NCI-H2196 treated with DMSO at 0.1 percent for 48 hours (cell line): ENCODE measurements at regions not wholly inside any gene's neighbourhood (a gene's known extent, or its start where the extent isn't known, plus 50 kb on each side); places are given as distances from the start of the nearest gene placed in this dataset.
"Not testable (repeated sequence)": the region's sequence is repeated elsewhere in the genome, so short reads cannot be mapped to it uniquely, and the experiment has no call there.

Source experiments
- DNase-seq: peaks from one replicate; lab custom pipeline; 2025; ENCODE audit not compliant: unreplicated experiment; lab: John Stamatoyannopoulos, UW

DNA sequence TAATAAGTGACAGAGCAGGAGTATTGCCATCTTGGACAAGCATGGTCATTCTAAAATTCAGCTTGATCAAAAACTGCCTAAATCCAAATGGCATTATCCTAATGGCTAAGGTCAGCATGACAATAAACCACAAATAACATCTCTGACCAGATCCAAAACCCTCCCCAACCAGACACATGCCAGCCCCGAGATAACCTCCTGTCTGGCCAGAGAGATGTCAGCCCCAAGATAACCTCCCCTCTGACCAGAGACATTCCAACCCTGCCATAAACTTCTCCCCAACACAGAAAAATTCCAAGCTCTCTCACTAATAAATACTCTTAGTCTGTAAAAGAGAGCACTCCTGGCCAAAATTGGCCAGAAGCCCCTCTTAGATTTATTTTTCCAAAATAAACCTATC is 470.5 kb upstream of the UBE2E2 start:
- no peak for DNase-seq

DNA sequence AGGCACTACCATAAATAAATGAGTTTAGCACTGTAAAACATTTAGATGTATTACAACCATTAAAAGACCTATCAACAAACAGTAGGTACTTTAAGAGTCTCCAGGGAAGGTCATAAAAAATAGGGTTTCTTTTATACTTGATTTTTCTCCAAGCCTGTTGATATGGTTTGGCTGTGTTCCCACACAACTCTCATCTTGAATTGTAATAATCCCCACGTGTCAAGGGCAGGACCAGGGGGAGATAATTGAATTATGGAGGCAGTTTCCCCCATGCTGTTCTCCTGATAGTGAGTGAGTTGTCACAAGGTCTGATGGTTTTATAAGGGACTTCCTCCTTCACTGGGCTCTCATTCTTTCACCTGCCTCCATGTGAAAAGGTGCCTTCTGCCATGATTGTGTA is 468.9 kb upstream of the UBE2E2 start:
- no peak for DNase-seq

DNA sequence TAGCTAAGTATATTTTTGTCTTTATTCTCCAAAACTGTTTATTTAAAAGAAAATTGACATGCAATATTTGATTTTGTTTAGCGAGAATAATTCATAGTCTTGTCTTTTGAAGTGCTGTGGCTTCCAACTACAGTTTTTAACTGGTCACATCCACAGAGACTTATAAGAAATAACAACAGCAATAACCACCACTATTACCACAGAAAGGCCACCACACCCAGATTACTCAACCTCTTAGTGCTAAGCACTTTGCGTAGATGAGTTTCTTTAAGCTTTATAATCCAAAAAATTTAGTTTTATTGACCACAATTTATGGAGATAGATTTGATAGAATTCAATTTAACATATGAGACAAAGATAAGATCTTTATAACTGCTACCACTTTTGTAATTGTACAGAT is 468.4 kb upstream of the UBE2E2 start:
- no peak for DNase-seq

DNA sequence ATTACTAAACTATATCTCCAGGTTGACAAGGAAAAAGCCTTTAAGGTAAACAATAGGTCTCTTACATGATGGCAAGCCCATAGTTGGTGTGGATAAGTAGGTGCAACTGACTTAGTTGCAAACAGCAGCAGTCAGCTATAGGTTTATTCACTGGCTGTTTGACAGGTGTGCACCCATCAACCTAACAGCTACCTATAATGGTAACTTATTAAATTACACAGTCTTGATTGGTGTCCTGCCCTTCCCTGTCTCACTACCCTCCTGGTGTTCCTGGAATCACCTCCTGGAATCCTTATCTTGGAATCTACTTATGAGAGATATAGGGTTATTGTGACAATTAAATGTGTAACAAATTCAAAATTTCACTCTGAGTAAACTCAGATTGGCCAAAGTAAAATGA is 467.8 kb upstream of the UBE2E2 start:
- no peak for DNase-seq

DNA sequence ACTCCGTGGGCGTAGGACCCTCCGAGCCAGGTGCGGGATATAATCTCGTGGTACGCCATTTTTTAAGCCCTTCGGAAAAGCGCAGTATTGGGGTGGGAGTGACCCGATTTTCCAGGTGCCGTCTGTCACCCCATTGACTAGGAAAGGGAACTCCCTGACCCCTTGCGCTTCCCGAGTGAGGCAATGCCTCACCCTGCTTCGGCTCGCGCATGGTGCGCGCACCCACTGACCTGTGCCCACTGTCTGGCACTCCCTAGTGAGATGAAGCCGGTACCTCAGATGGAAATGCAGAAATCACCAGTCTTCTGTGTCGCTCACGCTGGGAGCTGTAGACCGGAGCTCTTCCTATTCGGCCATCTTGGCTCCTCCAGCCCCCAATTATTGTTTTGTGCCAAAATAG is 459.7 kb upstream of the UBE2E2 start:
- not testable (repeated sequence) for DNase-seq

DNA sequence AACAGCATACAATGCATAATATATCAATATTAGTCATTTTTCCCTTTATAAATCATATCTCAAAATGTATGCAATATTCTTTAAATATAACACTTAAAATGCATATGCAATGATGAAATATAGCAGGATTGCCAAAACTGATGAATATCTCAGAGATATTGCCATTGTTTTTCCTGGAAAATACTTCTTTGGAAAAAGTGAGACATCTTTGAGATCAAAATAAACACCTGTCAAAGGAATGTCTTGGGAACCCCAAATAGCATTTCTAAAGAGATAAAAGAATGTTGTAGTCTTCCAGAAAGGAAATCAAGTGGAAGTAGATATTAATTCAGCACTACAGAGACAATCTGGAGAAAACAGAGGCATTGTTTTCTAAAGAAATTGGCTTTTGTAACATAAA is 457.8 kb upstream of the UBE2E2 start:
- DNase-seq: no peak

DNA sequence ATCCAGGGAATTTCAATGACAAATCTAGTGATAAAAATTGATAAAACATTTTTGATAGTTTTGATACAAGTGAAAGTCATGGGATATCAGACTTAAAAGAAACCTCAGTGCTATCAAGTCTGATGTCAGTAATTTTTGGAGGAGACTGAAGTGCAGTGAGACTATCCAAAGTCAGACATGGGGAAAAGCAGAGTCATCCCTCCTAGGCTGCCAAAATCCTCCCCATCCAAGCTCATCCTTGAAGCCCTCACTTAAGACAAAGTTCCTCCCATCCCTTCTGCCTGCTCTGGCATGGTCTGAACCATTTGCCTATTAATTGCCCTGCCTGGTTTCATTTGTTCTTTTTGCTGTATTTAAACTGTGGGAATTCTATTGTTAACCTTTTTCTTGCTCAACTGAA is 456.9 kb upstream of the UBE2E2 start:
- no peak for DNase-seq

DNA sequence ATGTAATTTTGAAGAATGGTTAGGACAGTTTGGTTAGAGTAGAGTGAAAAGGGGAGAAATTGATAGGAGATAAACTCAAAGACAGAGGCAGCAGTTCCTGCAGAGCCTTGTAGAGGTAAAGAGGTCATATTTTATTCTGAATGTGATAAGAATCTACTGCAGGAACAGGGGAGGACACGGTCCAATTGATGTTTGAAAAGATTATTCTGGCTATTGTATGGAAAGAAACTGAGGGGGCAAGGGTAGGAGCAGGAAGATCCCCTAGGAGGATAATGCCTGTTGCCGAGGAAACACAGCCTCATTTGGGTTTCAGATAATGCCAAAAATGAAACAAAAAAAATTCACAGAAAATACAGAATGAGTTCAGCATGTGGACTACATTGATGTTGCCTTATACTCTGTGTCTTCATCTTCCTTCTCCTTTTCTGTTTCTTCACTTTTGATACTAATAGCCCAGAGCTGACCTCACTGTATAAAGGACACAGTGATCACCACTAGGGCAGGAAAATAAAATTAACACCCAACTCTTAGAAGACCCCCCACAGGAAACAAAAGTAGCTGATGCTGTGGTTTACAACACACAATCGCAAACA is 454.6 kb upstream of the UBE2E2 start:
- DNase-seq: no peak

DNA sequence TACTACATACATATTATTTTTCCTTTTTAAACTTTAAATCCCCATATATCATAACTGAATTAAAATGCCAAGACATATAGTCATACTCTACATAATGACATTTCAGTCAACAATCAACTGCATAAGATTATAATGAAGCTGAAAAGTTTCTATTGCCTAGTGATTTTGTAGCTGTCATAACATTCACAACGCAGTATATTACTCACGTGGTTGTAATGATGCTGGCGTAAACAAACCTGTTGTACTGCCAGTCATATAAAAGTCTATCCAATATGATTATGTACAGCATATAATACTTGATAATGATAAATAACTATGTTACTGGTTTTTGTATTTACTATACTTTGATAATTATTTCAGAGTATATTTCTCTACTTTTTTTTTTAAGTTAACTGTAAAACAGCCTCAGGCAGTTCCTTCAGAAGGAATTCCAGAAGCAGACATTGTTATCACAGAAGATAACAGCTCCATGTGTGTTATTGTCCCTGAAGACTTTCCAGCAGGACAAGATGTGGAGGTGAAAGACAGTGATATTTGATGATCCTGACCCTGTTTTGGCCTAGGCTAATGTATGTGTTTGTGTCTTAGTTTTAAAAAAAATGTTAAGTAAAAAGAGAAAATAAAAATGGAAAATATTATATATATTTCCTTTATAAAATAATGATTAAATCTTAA is 443.4 kb upstream of the UBE2E2 start:
- no peak for DNase-seq

DNA sequence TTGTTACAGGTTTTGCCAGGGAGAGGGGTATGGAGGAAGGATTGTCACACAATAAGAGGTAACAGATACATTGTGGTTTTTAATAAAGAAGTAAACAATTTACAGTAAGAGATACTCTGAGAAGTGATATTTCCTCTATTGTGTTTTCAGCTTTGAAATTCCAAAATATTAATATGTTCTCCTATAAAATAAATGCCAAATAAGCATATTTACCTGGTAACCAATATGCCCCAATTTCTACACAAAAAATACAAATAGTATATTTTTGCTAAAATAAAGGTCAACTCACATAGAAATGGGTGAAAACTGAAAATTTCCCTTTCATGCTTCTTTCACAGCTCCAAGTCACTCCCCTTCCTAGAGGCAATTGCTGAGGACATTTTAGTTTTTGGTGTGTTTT is 437.4 kb upstream of the UBE2E2 start:
- no peak for DNase-seq

DNA sequence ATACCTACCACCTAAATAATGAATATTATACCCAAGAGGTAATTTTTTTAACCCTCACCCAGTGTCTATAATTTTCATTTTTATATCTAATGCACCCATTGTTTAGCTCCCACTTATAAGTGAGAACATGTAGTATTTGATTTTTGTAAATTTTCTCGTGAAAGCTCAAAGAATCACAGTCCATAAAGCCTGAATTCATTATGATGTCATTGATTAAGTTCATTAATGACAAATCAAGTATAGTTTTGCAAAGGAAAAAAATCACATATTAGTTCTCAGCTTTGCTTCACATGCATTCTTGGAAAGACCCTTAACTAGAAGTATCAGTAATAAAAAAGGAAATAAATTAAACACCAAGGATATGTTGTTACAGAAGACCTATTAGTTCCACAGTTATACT is 425.3 kb upstream of the UBE2E2 start:
- DNase-seq: no peak

DNA sequence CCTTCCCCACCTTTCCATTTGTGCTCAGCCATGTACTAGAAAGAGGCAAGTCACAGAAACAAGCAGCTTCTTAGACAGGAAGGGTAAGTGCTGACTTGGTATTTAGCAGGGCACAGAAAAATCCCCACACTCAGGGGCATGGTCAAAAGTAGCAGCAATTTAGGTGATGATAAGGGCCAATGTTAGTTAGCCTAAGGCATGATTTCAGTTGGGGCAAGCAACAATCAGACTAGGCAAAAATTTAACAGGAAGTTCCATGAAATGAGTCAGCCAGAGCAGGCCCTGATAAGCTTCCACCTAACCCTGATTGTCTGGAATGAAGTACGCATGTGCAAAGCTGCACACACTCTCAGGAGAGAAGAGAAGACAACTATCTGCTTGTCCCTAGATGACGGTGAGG is 423.4 kb upstream of the UBE2E2 start:
- DNase-seq: no peak

DNA sequence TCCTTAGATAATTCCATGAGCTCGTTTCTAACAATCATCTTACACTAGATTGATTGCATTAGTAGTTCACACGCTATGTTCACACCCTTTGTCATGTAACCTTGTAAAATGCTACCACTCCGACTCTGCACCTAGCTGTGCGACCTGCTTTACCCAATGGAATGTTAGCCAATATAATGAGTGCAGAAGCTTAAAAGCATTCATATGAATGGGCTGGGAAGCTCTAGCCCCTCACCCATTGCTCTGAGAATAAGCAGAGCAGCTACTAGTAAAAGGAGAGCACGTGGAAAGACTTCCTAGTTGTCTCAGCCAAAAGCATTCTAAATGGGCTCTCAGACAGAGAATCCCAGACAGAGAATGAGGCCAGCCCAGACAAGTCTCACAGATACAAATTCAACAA is 410.6 kb upstream of the UBE2E2 start:
- DNase-seq: no peak

DNA sequence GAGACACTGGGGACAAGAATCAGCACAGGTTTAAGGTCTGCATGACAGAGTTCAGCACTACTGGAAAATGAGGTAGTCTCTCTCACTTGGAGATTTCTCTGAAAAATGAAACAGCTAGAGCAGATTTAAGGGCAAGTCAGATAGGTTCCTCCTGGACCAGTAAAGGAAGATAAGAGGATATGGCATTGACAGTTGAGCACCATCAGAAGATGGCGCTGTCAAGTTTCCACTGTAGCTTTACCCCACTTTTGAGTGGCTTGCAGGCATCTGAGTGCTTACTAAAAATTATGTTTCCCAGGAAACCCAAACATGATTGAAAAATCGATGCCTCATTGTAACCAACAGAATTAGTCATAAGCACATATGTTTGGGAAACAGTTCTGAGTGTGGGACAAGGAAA is 407.2 kb upstream of the UBE2E2 start:
- no peak for DNase-seq

DNA sequence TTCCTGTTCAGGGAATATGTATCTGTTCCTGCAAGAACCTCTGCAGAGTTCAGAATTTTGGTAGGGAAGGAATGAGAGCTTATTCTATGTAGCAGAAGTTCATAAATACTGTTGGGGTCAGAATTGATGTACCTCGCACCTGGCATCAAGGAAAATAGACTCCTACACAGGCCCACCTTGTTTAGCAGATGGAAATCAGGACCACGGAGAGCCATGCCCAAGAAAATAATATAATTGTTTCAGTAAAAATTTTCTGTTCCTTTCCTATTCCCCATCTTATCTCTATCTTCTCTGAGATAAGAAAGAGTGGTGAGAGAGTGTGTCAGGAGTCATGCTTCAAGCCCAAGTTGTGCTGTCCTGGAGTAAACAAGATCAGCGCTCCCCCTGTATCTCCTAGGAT is 404.7 kb upstream of the UBE2E2 start:
- DNase-seq: no peak

DNA sequence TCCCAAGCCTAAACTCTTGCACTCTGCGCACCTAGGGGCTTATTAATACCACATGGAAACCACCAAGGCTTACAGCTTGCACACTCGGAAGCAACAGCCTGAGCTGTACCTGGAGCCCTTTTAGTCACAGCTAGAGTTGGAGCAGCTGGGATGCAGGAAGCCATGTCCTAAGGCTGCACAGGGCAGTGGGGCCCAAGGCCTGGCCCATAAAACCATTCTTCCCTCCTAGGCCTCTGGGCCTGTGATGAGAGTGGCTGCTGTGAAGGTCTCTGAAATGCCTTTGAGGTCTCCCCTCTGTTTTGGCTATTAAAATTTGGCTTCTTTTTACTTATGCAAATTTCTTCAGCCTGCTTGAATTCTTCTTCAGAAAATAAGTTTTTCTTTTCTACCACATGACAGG is 383.9 kb upstream of the UBE2E2 start:
- DNase-seq: no peak

DNA sequence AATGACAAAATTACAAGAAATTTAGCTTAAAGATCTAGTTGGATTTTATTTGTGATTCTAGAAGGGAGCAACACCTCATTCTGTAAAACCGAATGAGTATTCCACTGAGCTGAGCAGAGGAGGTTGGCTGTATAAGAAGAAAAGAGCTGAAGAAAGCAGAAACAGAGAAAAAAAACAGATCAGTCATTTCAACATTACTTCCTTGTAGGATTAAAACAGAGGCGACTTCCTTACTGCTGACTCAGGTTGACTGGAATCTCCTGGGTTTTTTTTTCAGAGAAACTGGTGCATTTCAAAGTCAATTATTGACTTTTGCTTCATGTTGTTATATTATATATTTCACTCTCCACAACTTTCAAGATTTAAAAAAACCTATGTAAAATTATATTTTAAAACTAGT is 368.1 kb upstream of the UBE2E2 start:
- DNase-seq: no peak

DNA sequence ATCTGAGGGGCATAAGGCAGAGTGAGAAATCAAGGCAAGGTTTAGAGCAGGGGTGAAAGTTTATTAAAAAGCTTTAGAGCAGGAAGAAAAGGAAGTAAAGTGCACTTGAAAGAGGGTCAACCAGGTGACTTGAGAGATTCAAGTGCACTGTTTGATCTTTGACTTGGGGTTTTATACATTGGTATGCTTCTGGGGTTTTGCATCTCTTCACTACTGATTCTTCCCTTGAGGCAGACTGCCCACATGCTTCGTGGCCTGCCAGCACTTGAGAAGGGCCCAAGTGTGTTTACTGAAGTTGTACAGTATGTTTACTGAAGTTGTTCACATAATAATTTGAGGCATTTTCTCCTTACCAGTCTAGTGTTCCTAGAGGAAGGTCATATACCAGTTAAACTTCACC is 367.0 kb upstream of the UBE2E2 start:
- DNase-seq: no peak

DNA sequence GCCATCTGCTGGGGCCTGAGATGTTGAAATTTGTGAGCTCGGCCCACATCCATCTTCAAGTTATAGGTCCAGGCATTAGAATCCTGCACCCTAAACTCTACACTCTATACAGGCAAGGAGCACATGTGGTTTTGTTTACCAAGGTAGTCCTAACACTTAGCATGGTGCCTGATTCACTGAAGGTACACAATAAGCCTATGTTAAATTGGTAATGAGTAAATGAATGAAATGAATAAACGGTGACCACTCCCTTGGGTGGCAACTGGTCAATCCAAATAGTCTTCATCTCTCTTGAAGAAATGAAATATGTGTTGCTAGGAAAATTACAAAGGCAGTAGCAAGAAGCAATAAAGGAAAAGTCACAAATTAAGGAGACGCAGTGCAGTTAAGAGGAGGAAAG is 359.3 kb upstream of the UBE2E2 start:
- no peak for DNase-seq

DNA sequence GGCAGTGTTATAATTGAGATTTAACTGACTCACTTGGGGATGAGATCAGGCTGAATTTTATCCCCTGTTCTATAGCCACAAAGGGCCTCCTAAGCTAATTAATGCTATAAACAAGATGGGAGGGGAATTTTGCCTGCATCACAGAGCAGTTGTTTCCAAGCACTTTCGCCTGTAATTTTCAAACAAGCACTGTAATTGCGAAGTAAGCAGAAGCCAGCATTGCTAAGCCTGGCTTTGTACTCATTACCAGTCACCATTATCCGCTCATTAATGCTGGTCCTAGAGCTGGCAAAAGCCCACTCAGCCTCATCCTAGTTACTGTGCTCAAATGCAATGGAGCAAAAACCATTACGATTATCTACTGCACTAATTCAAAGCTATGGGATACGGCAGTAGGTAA is 356.6 kb upstream of the UBE2E2 start:
- no peak for DNase-seq

DNA sequence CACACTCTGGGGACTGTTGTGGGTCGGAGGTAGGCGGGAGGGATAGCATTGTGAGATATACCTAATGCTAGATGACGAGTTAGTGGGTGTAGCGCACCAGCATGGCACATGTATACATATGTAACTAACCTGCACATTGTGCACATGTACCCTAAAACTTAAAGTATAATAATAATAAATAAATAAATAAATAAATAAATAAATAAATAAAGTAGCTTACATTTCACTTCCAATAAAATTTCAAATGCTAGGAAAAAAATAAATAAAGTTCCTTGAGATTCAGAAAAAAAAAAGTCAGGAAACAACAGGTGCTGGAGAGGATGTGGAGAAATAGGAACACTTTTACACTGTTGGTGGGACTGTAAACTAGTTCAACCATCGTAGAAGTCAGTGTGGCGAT is 353.5 kb upstream of the UBE2E2 start:
- not testable (repeated sequence) for DNase-seq

DNA sequence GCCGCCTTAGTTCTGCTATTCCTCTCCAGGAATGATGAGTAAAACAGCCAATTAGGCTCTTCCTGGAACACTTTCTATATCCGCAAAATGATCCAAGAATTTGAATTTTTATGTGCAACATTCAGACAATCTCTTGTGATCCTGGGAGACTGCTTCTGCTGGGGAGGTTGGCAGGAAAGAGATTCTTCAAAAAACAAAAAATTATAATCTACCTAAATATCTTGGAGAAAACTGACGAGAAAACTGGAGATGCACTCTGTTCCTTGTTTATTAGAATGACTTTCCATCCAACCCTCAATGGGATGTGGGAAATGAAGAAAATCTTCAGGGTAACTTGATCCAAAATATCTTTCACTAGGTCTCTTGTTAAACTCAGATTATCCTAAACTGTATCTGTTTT is 346.3 kb upstream of the UBE2E2 start:
- no peak for DNase-seq

DNA sequence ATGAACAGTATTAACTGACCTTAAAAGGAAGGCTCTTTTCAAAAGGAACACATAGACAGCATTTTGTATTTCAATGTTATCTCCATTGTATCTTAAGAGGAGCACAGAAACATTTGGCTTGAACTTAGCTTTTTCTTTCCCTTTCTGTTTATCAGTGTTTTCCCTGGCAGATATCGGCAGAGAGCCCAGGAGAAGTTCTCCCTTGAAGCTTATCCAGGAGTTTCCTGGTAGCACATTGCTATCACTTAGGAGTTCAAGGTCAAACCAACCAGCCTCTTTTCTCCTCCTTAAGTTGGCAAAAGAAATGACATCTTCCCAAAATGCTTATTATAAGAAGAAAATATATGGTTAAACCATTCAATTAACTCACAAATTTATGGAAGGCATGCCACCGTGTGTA is 344.6 kb upstream of the UBE2E2 start:
- no peak for DNase-seq
